LNCAP (cell line): ENCODE measurements at regions not wholly inside any gene's neighbourhood (a gene's known extent, or its start where the extent isn't known, plus 50 kb on each side); places are given as distances from the start of the nearest gene placed in this dataset.

Experiments
- CTCF ChIP-seq: fragments of 450-650 bp; IDR thresholded peaks from 2 replicates; pipeline ENCODE4 v1.5.1; 2017; ENCODE audit warnings: mild to moderate bottlenecking

DNA sequence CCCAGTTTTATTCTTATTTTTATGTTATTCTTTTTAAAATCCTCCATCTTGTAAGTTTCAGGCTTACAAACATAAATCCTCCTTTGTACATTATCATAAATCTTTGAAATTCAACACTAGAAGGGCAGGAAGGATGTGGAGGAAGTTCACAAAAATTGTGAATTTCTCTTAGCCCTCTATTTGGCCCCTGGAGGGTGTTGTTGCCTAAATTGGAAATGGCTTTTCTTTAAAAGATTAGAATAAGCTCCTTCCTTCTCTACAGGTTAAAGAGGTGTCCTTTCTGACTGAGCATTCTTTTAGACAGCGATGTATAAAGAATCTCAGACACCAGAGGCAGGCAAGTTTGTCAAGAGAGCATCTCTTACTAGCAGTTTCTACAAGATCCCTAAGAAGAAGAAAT, 391.7 kb upstream of the OR4E1 start:
- TF ChIP-seq CTCF: no peak

- no peak for TF ChIP-seq CTCF
These were observed 385.6 kb upstream of the OR4E1 start for GRCh38 chr14:22059201-22059600.

DNA sequence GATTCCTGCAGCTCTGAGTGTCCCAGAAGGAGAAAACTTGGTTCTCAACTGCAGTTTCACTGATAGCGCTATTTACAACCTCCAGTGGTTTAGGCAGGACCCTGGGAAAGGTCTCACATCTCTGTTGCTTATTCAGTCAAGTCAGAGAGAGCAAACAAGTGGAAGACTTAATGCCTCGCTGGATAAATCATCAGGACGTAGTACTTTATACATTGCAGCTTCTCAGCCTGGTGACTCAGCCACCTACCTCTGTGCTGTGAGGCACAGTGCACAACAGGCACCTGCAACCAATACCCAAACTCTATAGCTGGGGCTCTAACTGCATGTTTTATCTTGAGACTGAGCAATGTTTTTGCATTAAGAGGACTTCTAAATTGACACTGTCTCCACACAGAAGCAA, 379.2 kb upstream of the OR4E1 start:
- TF ChIP-seq CTCF: no peak

GRCh38 chr14:22047115-22047514, 373.5 kb upstream of the OR4E1 start:
- peak; percentile 55 for TF ChIP-seq CTCF

DNA sequence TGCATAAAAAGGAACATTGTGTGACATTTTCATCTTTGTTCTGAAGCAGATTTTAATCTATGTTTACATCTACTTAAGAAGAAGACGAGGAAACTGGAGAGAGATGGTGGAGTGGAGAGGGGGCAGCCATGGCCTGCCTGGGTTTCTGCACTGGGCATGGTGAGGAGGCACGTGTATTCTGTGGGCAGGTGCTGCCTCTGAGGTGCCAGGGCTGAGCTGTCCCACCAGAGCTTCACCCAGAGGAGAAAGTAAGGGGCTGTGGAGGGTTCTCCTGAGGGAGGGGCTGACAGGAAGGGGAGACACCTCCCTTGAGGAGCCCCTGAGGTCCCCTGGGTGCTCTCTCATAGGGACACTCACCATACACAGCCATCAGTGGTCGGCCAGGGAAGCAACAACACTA, 372.4 kb upstream of the OR4E1 start:
- no peak for TF ChIP-seq CTCF

GRCh38 chr14:22044193-22044592, 370.6 kb upstream of the OR4E1 start:
- TF ChIP-seq CTCF: no peak

- TF ChIP-seq CTCF: no peak
These were observed 367.1 kb upstream of the OR4E1 start for GRCh38 chr14:22040781-22041125.

DNA sequence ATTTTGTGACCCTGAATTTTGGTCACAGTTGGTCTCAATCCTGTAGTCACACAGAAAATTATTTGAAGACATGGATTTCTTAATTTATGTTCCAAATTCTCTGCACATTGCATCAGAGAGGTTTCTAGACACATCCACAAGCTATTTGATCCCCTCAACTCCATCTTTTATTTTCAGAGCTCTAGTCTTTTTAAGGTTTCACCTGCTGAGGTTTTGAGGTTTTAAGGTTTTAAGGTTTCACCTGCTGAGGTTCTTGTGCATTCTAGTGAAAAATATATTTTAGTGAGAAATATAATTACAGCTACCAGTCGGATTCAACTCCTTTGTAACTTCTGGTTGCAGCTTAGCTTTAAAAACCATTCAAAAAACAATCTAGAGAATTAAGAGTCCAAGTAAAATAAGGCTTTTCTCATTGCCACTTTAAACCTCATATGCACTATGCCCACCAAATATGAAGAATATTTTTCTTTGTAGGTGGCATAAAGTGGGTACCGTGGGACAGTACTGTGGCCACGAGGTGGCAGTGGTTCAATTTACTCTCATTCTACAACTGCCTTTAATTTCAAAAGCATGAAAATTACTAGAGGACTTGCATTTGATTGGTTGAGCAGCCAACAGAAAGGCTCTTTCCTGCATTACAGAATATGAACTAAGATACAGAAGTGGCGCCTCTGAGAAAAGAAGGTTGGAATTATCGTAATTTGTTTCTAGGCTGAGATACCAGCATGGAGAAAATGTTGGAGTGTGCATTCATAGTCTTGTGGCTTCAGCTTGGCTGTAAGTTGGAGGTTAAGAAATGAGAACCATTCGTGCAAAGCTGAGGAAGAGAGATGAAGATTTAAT, 366.5 kb upstream of the OR4E1 start:
- peak; percentile 77 for TF ChIP-seq CTCF
